ENCODE measurements at regions not wholly inside any gene's neighbourhood (a gene's known extent, or its start where the extent isn't known, plus 50 kb on each side); places are given as distances from the start of the nearest gene placed in this dataset.
A peak's percentile ranks its signal among the peaks of the same experiment; 100 is the strongest.

DNA sequence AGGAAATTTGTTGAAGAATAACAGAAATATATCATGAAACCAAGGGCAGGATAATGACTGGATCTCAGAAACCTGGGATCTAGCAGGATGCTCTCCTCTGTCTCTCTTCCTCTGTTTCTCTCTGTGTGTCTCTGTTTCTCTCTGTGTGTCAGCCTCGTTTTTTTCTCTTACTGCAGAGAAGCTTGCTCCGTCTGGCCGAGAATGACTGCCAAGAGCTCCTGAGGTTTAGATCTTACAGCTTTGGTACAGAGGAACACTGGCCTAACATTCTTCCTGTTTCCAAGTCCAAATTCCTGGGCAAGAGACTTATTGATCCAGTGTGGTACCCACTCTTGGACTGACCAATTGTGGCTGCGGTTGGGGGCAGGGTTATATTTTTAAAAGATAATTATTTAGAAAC, 564.0 kb downstream of the XPNPEP1 start:
- no peaks in the 10 kb centered on the region for H3K27me3 ChIP-seq (ENCODE audit: insufficient read depth, low read depth)
- H3K79me2 ChIP-seq (ENCODE audit: insufficient read depth, low read depth): no peaks in the 10 kb centered on the region
- H2AFZ ChIP-seq (ENCODE audit: low read depth): no peak overlapping the region
- H4K20me1 ChIP-seq (ENCODE audit: insufficient read depth): no peaks in the 10 kb centered on the region
- no peak overlapping the region for H3K4me2 ChIP-seq
- H3K9ac ChIP-seq: no peak overlapping the region
- H3K4me3 ChIP-seq (IDR thresholded peaks at IDR 0.05; ENCODE audit: insufficient read depth, low read depth, low read length): no peak overlapping the region
- H3K27ac ChIP-seq: no peak overlapping the region
- H3K4me1 ChIP-seq (ENCODE audit: low read depth, poor library complexity, severe bottlenecking): no peaks in the 10 kb centered on the region
- no peak for TF ChIP-seq CTCF (conservative IDR thresholded peaks at IDR 0.05; ENCODE audit: low read depth, low read length)
- no peaks in the 10 kb centered on the region for H3K36me3 ChIP-seq (ENCODE audit: insufficient read depth)

DNA sequence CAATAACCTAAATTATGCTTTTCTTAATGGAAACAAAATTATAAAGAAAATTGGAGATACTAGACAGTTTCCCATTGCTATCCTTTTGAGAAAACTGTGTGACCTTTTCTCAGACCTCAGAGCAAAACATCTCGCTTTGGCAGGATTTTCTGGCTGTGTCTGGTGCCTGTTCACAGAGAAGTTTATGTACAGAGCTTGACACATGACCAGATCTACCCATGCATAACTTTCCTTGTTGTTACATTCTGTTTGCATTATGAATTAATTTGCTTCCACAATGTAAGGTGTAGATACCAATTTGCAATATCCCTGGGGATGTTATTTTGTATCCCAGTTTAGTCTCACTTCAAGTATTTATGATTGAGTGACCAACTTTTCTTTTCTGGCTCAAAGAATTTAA, 565.0 kb downstream of the XPNPEP1 start:
- no peaks in the 10 kb centered on the region for H3K79me2 ChIP-seq (ENCODE audit: insufficient read depth, low read depth)
- H3K4me1 ChIP-seq (ENCODE audit: low read depth, poor library complexity, severe bottlenecking): no peaks in the 10 kb centered on the region
- H3K4me2 ChIP-seq: no peak overlapping the region
- TF ChIP-seq CTCF (conservative IDR thresholded peaks at IDR 0.05; ENCODE audit: low read depth, low read length): no peak
- no peaks in the 10 kb centered on the region for H4K20me1 ChIP-seq (ENCODE audit: insufficient read depth)
- no peak overlapping the region for H3K27ac ChIP-seq
- H3K36me3 ChIP-seq (ENCODE audit: insufficient read depth): no peaks in the 10 kb centered on the region
- no peak overlapping the region for H3K4me3 ChIP-seq (IDR thresholded peaks at IDR 0.05; ENCODE audit: insufficient read depth, low read depth, low read length)
- no peak overlapping the region for H2AFZ ChIP-seq (ENCODE audit: low read depth)
- H3K9ac ChIP-seq: no peak overlapping the region
- H3K27me3 ChIP-seq (ENCODE audit: insufficient read depth, low read depth): no peaks in the 10 kb centered on the region

DNA sequence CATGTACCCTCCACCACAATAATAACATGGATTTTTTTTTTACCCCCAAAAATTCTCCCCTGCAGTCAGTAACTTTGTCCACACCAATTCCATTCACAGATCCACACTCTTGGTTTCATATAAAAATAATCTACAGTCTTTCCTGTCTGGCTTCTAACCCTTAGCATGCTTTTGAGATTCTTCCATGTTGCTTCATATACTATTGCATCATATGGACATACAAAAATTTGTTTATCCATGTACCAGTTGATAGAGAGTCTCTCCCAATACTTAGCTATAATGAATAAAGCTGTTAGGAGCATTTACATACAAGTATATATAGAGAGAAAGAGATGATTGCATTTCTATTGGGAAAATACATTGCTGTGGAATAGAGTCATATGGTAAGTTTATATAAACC, 575.0 kb downstream of the XPNPEP1 start:
- Histone ChIP-seq H2AFZ (ENCODE audit: low read depth) (no peak overlapping the region), H3K27ac (no peak overlapping the region), H4K20me1 (ENCODE audit: insufficient read depth) (no peaks in the 10 kb centered on the region), H3K36me3 (ENCODE audit: insufficient read depth) (no peaks in the 10 kb centered on the region), H3K4me2 (no peak overlapping the region), H3K79me2 (ENCODE audit: insufficient read depth, low read depth) (no peaks in the 10 kb centered on the region), H3K9ac (no peak overlapping the region), H3K4me3 (IDR thresholded peaks at IDR 0.05; ENCODE audit: insufficient read depth, low read depth, low read length) (no peak overlapping the region), H3K27me3 (ENCODE audit: insufficient read depth, low read depth) (no peaks in the 10 kb centered on the region), H3K4me1 (ENCODE audit: low read depth, poor library complexity, severe bottlenecking) (peaks cover 13% of the 10 kb centered on the region)
- TF ChIP-seq CTCF (conservative IDR thresholded peaks at IDR 0.05; ENCODE audit: low read depth, low read length): no peak

GRCh38 chr10:109343293-109343692, 580.0 kb downstream of the XPNPEP1 start:
- Histone ChIP-seq H3K4me2 (no peak overlapping the region), H4K20me1 (ENCODE audit: insufficient read depth) (no peaks in the 10 kb centered on the region), H3K4me3 (IDR thresholded peaks at IDR 0.05; ENCODE audit: insufficient read depth, low read depth, low read length) (no peak overlapping the region), H3K36me3 (ENCODE audit: insufficient read depth) (no peaks in the 10 kb centered on the region), H3K27me3 (ENCODE audit: insufficient read depth, low read depth) (no peaks in the 10 kb centered on the region), H3K79me2 (ENCODE audit: insufficient read depth, low read depth) (no peaks in the 10 kb centered on the region), H3K27ac (peak overlapping the region; percentile 18; the same call in 1 of the 2 replicates), H3K9ac (no peak overlapping the region), H2AFZ (ENCODE audit: low read depth) (no peak overlapping the region), H3K4me1 (ENCODE audit: low read depth, poor library complexity, severe bottlenecking) (peaks cover 20% of the 10 kb centered on the region)
- no peak for TF ChIP-seq CTCF (conservative IDR thresholded peaks at IDR 0.05; ENCODE audit: low read depth, low read length)

Measured in KMS-11 (cell line).